Activated CD4-positive, alpha-beta T cell treated with anti-CD3 and anti-CD28 coated beads, Interleukin-2, amount 50 U/mL, for 48 hours (primary cell): ENCODE measurements at regions not wholly inside any gene's neighbourhood (a gene's known extent, or its start where the extent isn't known, plus 50 kb on each side); places are given as distances from the start of the nearest gene placed in this dataset.

ENCODE experiments used
- DNase-seq, 2 experiments: peaks; one replicate each; pipeline ENCODE4 v3.0.0-alpha.2; 2020

GRCh38 chr2:198782734-198783133 lies 675.0 kb downstream of the SATB2 start:
- DNase-seq, result no peak

GRCh38 chr2:198776616-198777406 lies 680.9 kb downstream of the SATB2 start:
- no peak for DNase-seq

GRCh38 chr2:198775737-198776136 lies 682.0 kb downstream of the SATB2 start:
- DNase-seq, result no peak

GRCh38 chr2:198774576-198774975 lies 683.2 kb downstream of the SATB2 start:
- DNase-seq, result no peak

- DNase-seq, result no peak
Observed at GRCh38 chr2:198767694-198768093, 690.0 kb downstream of the SATB2 start.

GRCh38 chr2:198763793-198764192 lies 693.9 kb downstream of the SATB2 start:
- no peak for DNase-seq

GRCh38 chr2:198762441-198762840 lies 695.3 kb downstream of the SATB2 start:
- DNase-seq, result no peak

- DNase-seq, result no peak
Observed at GRCh38 chr2:198757069-198757468, 700.7 kb downstream of the SATB2 start.

GRCh38 chr2:198756166-198756565 lies 701.6 kb downstream of the SATB2 start:
- DNase-seq, result no peak

GRCh38 chr2:198753101-198753500 lies 704.6 kb downstream of the SATB2 start:
- DNase-seq, result no peak

GRCh38 chr2:198749364-198749763 lies 708.4 kb downstream of the SATB2 start:
- no peak for DNase-seq

GRCh38 chr2:198731842-198732399 lies 725.8 kb downstream of the SATB2 start:
- no peak for DNase-seq

GRCh38 chr2:198720266-198720665 lies 737.5 kb downstream of the SATB2 start:
- DNase-seq, result no peak

- DNase-seq, result no peak
Observed at GRCh38 chr2:198717451-198717850, 740.3 kb downstream of the SATB2 start.

GRCh38 chr2:198715302-198715835 lies 742.4 kb downstream of the SATB2 start:
- DNase-seq, result no peak

- DNase-seq, result no peak
Observed at GRCh38 chr2:198712485-198712884, 745.3 kb downstream of the SATB2 start.

GRCh38 chr2:198711484-198711883 lies 746.3 kb downstream of the SATB2 start:
- DNase-seq, result no peak

GRCh38 chr2:198710562-198710961 lies 747.2 kb downstream of the SATB2 start:
- no peak for DNase-seq

GRCh38 chr2:198706476-198707082 lies 751.2 kb downstream of the SATB2 start:
- DNase-seq, result no peak

GRCh38 chr2:198703281-198703680 lies 754.5 kb downstream of the SATB2 start:
- no peak for DNase-seq

GRCh38 chr2:198702796-198703195 lies 754.9 kb downstream of the SATB2 start:
- DNase-seq, result no peak

- DNase-seq, result no peak
Observed at GRCh38 chr2:198701481-198701880, 756.3 kb downstream of the SATB2 start.

GRCh38 chr2:198700319-198700718 lies 757.4 kb downstream of the SATB2 start:
- no peak for DNase-seq

- DNase-seq, result no peak
Observed at GRCh38 chr2:198698230-198698629, 759.5 kb downstream of the SATB2 start.
